GM10248 (cell line): ENCODE measurements at regions not wholly inside any gene's neighbourhood (a gene's known extent, or its start where the extent isn't known, plus 50 kb on each side); places are given as distances from the start of the nearest gene placed in this dataset.

Experiments used
- CTCF ChIA-PET: fragments of 300-600 bp; sonication (Branson Sonifier 250); formaldehyde crosslinking; extraction: SDS; loops from one replicate; lab custom pipeline; 2021; ENCODE audit warnings: antibody characterized with exemption; lab: Yijun Ruan, JAX
- POLR2A ChIA-PET: fragments of 350-650 bp; sonication (Branson Sonifier 250); formaldehyde crosslinking; extraction: SDS; loops from one replicate; lab custom pipeline; 2020; ENCODE audit warnings: antibody characterized with exemption; lab: Yijun Ruan, JAX
- DNase-seq: peaks from one replicate; pipeline ENCODE4 v3.0.0; 2012; ENCODE audit errors: extremely low spot score
- TF ChIP-seq, protein P1 (sequence below): IDR thresholded peaks from 2 replicates; pipeline ENCODE4 v1.5.1; 2012; ENCODE audit warnings: mild to moderate bottlenecking, low read depth; ENCODE audit errors: extremely low read depth, missing control alignments, control extremely low read depth

GRCh38 chr7:131721660-131722059 lies 165.2 kb upstream of the PODXL start:
- ChIA-PET CTCF (interaction anchor here (1.4 to 2.1 kb wide), 2 partner anchors 33 to 67 kb away, joined by 4 to 6 read pairs; no protein-coding TSS in a partner anchor), POLR2A (no interaction called here)
- TF ChIP-seq, protein P1, sequence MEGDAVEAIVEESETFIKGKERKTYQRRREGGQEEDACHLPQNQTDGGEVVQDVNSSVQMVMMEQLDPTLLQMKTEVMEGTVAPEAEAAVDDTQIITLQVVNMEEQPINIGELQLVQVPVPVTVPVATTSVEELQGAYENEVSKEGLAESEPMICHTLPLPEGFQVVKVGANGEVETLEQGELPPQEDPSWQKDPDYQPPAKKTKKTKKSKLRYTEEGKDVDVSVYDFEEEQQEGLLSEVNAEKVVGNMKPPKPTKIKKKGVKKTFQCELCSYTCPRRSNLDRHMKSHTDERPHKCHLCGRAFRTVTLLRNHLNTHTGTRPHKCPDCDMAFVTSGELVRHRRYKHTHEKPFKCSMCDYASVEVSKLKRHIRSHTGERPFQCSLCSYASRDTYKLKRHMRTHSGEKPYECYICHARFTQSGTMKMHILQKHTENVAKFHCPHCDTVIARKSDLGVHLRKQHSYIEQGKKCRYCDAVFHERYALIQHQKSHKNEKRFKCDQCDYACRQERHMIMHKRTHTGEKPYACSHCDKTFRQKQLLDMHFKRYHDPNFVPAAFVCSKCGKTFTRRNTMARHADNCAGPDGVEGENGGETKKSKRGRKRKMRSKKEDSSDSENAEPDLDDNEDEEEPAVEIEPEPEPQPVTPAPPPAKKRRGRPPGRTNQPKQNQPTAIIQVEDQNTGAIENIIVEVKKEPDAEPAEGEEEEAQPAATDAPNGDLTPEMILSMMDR, result no peak
- DNase-seq, result no peak

DNA sequence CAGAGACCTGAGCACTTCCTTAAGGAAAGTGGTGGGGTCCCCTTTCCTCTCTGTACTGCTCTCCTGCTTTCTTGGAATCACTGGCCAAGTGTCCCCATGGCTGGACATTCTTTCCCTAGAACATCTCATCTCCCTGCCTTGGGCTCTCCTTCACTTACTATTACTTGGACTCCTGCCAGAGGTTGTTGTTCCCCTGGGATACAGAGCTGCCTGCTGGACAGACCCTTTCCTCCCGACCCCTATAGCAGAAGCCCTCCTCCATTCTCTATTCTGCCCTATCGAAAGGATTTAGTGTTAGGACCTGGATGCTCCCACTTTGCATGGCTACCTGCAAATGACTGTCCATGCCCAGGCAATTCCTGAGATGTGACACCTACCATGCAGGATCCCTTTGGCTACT lies 164.3 kb upstream of the PODXL start:
- TF ChIP-seq, protein P1, result no peak
- DNase-seq, result no peak
- POLR2A ChIA-PET, result interaction anchor here (0.7 kb wide), 1 partner anchor 25 kb away, joined by 3 read pairs; no protein-coding TSS in a partner anchor
- CTCF ChIA-PET, result interaction anchor here (0.7 kb wide), 1 partner anchor 29 kb away, joined by 3 read pairs; no protein-coding TSS in a partner anchor

- DNase-seq, result no peak
- TF ChIP-seq, protein P1, result no peak
- ChIA-PET CTCF (interaction anchor here (1.6 kb wide), 1 partner anchor 26 kb away, joined by 5 read pairs; no protein-coding TSS in a partner anchor), POLR2A (no interaction called here)
Measured at GRCh38 chr7:131717181-131717580, 160.8 kb upstream of the PODXL start.

DNA sequence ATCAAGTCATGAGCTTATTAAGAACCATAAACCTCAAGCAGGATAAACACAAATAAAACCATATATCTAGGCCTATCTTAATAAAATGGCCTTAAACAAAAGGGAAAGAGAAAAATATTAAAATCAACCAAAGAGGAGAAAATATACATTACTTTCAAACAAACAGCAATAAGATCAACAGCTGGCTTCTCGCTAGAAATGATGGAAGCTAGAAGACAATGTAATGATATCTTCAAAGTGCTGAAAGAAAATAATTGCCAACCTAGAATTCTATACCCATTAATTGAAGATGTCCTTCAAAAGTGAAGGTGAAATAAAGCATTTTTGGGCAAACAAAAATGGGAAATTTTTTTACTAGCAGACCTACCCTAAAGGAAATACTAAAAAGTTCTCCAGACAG lies 142.9 kb upstream of the PODXL start:
- TF ChIP-seq, protein P1, result no peak
- DNase-seq, result no peak
- ChIA-PET CTCF (interaction anchor here (5.7 kb wide), 1 partner anchor 9 kb away, joined by 65 read pairs; no protein-coding TSS in a partner anchor), POLR2A (no interaction called here)

DNA sequence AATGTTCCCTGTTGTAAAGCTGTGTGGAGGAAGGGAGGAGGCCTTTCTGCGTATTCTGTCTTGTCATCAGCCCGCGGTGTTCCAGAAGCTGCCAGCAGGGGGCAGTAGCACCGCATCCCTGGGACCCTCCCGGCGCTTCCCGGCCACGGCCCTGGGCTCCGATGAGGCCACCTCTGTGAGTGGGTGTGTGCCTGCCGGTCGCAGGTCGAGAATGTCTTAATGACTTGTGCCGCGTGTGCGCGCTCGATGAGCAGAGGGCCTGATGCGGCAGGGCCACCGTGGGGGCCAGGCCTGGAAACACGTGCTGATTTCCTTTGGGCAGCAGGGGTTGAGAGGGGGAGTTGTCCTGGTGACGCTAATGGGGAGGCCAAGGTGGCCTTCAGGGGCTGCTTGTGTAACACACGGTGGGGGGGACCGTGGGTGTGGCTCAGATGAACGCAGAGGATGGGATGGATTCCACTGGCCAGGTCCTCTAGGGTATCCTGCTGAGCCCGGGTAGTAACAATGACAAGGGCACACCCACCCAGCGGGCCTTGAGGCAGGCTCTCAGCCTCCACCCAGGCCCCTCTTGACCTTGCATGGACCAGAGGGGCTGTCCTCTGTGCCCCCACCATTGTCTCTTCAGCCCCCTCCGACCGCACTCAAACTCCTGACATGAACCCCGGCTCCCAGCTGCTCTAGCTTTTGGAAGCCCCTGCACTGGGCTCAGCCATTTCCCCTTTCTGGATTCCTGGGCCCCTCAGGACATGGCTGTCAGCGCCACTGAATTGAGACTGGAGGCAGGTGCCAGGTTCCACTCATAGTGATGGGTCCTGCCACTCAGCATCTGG lies 135.9 kb upstream of the PODXL start:
- CTCF ChIA-PET, result interaction anchor here (0.6 to 7.2 kb wide), 14 partner anchors 9 to 1232 kb away, joined by 3 to 65 read pairs (median 3); no protein-coding TSS in a partner anchor
- DNase-seq, result peak; percentile 65
- POLR2A ChIA-PET, result no interaction called here
- TF ChIP-seq, protein P1, result peak; percentile 76

DNA sequence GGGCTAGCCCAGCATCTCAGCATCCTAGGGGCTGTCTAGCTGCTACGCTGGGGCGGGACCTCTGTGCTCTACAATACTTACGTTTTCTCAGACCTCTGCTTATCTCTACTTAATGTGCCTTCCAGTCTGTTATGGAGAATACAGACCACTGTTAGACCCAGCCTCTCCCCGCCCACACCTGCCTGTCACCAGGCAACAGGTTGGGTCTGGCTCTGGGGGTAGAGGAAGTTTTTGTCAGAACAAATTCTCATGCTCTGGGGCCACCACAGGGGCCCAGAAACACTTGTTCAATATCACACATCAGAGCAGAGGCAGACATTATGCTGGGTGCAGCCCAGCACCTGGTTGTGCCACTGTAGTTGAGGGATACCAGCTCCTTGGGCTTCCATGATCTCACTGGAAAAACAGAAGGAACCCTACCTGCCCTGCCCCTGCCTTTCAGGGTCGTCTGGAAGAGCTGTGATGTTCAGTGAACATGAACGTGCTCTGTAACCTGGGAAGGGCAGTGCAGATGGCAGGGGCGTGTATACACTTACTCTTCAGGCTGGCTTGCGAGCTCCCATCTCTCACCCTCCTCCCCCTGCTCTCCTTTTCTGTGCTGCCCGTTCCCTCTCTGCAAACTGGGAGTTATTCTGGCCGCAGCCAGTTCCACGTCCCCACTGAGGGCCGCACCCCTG lies 135.2 kb upstream of the PODXL start:
- no peak for DNase-seq
- CTCF ChIA-PET, result interaction anchor here (0.6 to 7.2 kb wide), 14 partner anchors 9 to 1233 kb away, joined by 3 to 65 read pairs (median 3); no protein-coding TSS in a partner anchor
- POLR2A ChIA-PET, result no interaction called here
- TF ChIP-seq, protein P1, result no peak
